ENCODE measurements at regions not wholly inside any gene's neighbourhood (a gene's known extent, or its start where the extent isn't known, plus 50 kb on each side); places are given as distances from the start of the nearest gene placed in this dataset.
"Not testable (repeated sequence)": the region's sequence is repeated elsewhere in the genome, so short reads cannot be mapped to it uniquely, and the experiment has no call there.

- H3K27ac Mint-ChIP-seq; H3K9me3 ChIP-seq (ENCODE audit: control insufficient read depth, insufficient read depth, low read length); H3K4me1 ChIP-seq (ENCODE audit: control insufficient read depth, insufficient read depth, low read length); H3K27me3 ChIP-seq (ENCODE audit: control insufficient read depth, insufficient read depth, low read length); H3K36me3 ChIP-seq (ENCODE audit: control insufficient read depth, insufficient read depth, low read length); H3K27ac ChIP-seq (ENCODE audit: low read length); H3K4me3 Mint-ChIP-seq; H3K4me1 Mint-ChIP-seq; ATAC-seq; H3K4me3 ChIP-seq (ENCODE audit: low read length); H3K9me3 Mint-ChIP-seq; H3K36me3 Mint-ChIP-seq; DNase-seq: not testable (repeated sequence)
- 58% methylated on average over 17 of the region's 17 CpGs for WGBS (ENCODE audit: insufficient coverage)
- peaks cover 18 to 21% of the 10 kb centered on the region in 2 donors for H3K27me3 Mint-ChIP-seq (ENCODE audit: low read depth in 2 of 2)
- TF ChIP-seq CTCF (IDR thresholded peaks at IDR 0.05): peak; percentile 9
- intact Hi-C loops (cut with micrococcal nuclease): loop anchor here (5.0 to 10.0 kb wide), 2 partner anchors 595 to 837 kb away; no protein-coding TSS in a partner anchor
These were observed 175.7 kb downstream of the ADRA2C start for GRCh38 chr4:3941735-3942522.

GRCh38 chr4:3942569-3942971, 176.4 kb downstream of the ADRA2C start:
- H3K4me1 Mint-ChIP-seq; H3K9me3 Mint-ChIP-seq; H3K36me3 ChIP-seq (ENCODE audit: control insufficient read depth, insufficient read depth, low read length); H3K4me3 Mint-ChIP-seq; H3K27me3 ChIP-seq (ENCODE audit: control insufficient read depth, insufficient read depth, low read length); H3K9me3 ChIP-seq (ENCODE audit: control insufficient read depth, insufficient read depth, low read length); H3K36me3 Mint-ChIP-seq; H3K4me1 ChIP-seq (ENCODE audit: control insufficient read depth, insufficient read depth, low read length); H3K27ac ChIP-seq (ENCODE audit: low read length); ATAC-seq; H3K27ac Mint-ChIP-seq; H3K4me3 ChIP-seq (ENCODE audit: low read length): not testable (repeated sequence)
- 10% methylated on average over 9 of the region's 12 CpGs for WGBS (ENCODE audit: insufficient coverage)
- DNase-seq: peak; percentile 52 to 54
- TF ChIP-seq CTCF (IDR thresholded peaks at IDR 0.05): peak; percentile 43
- H3K27me3 Mint-ChIP-seq (ENCODE audit: low read depth in 2 of 2): peaks cover 18 to 20% of the 10 kb centered on the region in 2 donors
- intact Hi-C loops (cut with micrococcal nuclease): loop anchor here (5.0 to 10.0 kb wide), 2 partner anchors 595 to 838 kb away; no protein-coding TSS in a partner anchor

DNA sequence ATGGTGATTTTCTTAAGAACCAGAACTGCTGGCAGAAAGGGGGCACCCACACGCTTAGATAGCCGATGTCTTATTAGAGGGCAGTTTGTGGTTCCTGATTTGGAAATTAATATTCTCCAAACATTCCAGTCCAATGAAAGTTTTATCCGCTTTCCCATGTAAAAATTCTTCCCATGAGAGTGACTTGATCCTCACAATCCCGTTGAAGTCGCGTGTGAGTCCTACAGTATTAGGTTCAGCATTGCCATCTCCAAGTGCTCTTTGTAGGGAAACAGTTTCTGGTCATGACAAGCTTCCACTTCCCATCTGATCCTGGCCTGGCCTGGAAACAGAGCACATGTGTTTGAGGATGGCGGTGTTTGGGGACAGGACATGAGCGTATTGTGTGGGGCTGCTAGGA, 176.9 kb downstream of the ADRA2C start:
- H3K4me3 Mint-ChIP-seq; DNase-seq; ATAC-seq; H3K36me3 Mint-ChIP-seq; H3K27ac Mint-ChIP-seq; H3K27ac ChIP-seq (ENCODE audit: low read length); H3K4me1 ChIP-seq (ENCODE audit: control insufficient read depth, insufficient read depth, low read length); H3K9me3 ChIP-seq (ENCODE audit: control insufficient read depth, insufficient read depth, low read length); H3K4me3 ChIP-seq (ENCODE audit: low read length); H3K9me3 Mint-ChIP-seq; H3K4me1 Mint-ChIP-seq; H3K36me3 ChIP-seq (ENCODE audit: control insufficient read depth, insufficient read depth, low read length); H3K27me3 ChIP-seq (ENCODE audit: control insufficient read depth, insufficient read depth, low read length): not testable (repeated sequence)
- H3K27me3 Mint-ChIP-seq (ENCODE audit: low read depth in 2 of 2): peaks cover 18% of the 10 kb centered on the region in 2 donors
- intact Hi-C loops (cut with micrococcal nuclease): loop anchor here (5.0 to 10.0 kb wide), 2 partner anchors 596 to 838 kb away; no protein-coding TSS in a partner anchor
- WGBS (ENCODE audit: insufficient coverage): 79% methylated on average over 5 of the region's 8 CpGs

GRCh38 chr4:3945511-3946290, 179.5 kb downstream of the ADRA2C start:
- Histone ChIP-seq H3K36me3 (ENCODE audit: control insufficient read depth, insufficient read depth, low read length) (no peaks in the 10 kb centered on the region), H3K4me3 (ENCODE audit: low read length) (no peak overlapping the region), H3K4me1 (ENCODE audit: control insufficient read depth, insufficient read depth, low read length) (no peaks in the 10 kb centered on the region), H3K9me3 (ENCODE audit: control insufficient read depth, insufficient read depth, low read length) (no peaks in the 10 kb centered on the region), H3K27ac (ENCODE audit: low read length) (no peak overlapping the region), H3K27me3 (ENCODE audit: control insufficient read depth, insufficient read depth, low read length) (no peaks in the 10 kb centered on the region)
- intact Hi-C loops (cut with micrococcal nuclease): loop anchor here (10.0 kb wide), 1 partner anchor 841 kb away; no protein-coding TSS in a partner anchor
- H3K27me3 Mint-ChIP-seq (ENCODE audit: low read depth in 2 of 2): peaks cover 18% of the 10 kb centered on the region in 2 donors
- WGBS (ENCODE audit: insufficient coverage): 90% methylated on average over 22 of the region's 22 CpGs
- DNase-seq: no peak
- no peak overlapping the region for H3K4me3 Mint-ChIP-seq
- no peaks in the 10 kb centered on the region for H3K36me3 Mint-ChIP-seq
- no peaks in the 10 kb centered on the region for H3K9me3 Mint-ChIP-seq
- ATAC-seq: no peak
- H3K27ac Mint-ChIP-seq: no peak overlapping the region
- TF ChIP-seq CTCF (IDR thresholded peaks at IDR 0.05): no peak
- H3K4me1 Mint-ChIP-seq: peaks cover 0 to 10% of the 10 kb centered on the region in 2 donors

DNA sequence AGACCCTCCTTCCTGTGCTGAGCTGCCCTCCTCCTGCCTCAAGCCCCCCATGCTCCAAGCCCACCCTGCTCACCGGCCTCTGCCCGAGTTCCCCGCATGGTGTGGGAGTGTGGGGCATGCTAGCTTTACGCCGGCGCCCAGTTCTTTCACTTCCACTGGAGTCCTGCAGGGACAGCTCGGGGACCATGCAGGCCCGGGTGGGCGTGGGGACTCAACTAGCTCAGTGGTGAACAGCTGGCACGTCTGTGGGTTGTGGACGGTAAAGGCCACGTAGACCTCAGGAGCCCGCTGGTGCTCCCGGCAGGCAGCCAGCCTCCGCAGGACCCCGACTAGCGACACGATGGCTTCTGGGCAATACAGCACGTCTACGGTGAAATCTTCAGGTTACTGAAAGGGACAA, 180.4 kb downstream of the ADRA2C start:
- H3K4me3 ChIP-seq (ENCODE audit: low read length); H3K4me1 ChIP-seq (ENCODE audit: control insufficient read depth, insufficient read depth, low read length); ATAC-seq; H3K4me3 Mint-ChIP-seq; DNase-seq; H3K4me1 Mint-ChIP-seq; H3K27ac ChIP-seq (ENCODE audit: low read length); H3K9me3 Mint-ChIP-seq; H3K27ac Mint-ChIP-seq; H3K9me3 ChIP-seq (ENCODE audit: control insufficient read depth, insufficient read depth, low read length); H3K36me3 ChIP-seq (ENCODE audit: control insufficient read depth, insufficient read depth, low read length); H3K36me3 Mint-ChIP-seq; H3K27me3 ChIP-seq (ENCODE audit: control insufficient read depth, insufficient read depth, low read length): not testable (repeated sequence)
- peaks cover 15 to 18% of the 10 kb centered on the region in 2 donors for H3K27me3 Mint-ChIP-seq (ENCODE audit: low read depth in 2 of 2)
- intact Hi-C loops (cut with micrococcal nuclease): loop anchor here (10.0 kb wide), 1 partner anchor 842 kb away; no protein-coding TSS in a partner anchor
- WGBS (ENCODE audit: insufficient coverage): 92% methylated on average over 19 of the region's 20 CpGs
